IPS DF 19.7 (cell line): ENCODE measurements at regions not wholly inside any gene's neighbourhood (a gene's known extent, or its start where the extent isn't known, plus 50 kb on each side); places are given as distances from the start of the nearest gene placed in this dataset.

ENCODE experiments used
- DNase-seq: peaks from one replicate; pipeline ENCODE4 v3.0.0-alpha.2; 2013; ENCODE audit warnings: low read depth, low spot score

- no peak for DNase-seq
These were observed 158.5 kb upstream of the S100G start for GRCh38 chrX:16491461-16491860.

DNA sequence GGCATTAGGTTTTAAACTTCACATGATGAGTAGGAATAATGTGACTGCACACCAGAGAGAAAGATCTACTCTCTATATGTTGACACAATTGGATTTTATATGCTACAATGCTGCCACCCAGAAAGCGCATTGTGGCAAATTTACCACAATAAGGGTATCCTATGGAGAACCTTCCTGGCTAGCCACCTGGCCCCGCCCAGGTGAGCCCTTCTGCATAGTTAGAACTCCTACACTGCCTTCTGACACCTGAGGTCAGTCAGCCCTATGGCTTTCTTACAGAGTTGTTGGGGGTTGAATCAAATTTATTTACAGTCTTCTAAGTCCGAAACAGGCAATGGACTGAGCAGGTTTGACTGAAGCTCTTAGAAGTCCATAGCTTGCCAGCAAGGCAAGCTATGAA, 153.8 kb upstream of the S100G start:
- no peak for DNase-seq

GRCh38 chrX:16511796-16512776, 137.9 kb upstream of the S100G start:
- DNase-seq = no peak

DNA sequence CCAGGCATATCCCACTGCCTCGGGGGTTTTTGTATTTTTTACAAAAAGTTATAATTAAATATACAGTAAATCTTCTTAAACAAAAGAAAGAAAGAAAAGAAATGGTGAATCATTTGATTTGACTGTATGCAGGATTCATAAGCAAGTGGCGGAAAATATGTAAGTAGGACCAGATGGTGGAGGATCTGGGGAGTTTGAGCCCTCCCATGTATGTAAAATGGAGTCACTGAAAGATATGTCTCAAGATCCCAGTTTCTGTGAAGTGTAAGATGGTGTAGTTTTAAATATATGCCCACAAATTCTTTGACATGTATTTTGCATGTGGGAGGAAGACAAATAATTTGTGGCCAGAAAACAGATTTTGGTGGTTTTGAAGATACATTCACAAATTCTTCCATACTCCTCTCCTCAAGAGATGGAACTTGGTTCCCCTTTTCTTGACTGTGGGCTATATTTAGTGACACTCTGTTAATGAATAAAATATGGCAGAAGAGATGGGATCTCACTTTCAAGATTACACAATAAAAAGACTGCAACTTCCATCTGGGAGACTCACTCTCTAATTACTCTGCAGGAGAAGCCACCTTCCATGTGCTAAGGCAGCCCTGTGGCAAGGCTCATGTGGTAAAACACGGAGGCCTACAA, 133.6 kb upstream of the S100G start:
- DNase-seq = no peak

- DNase-seq = no peak
These were observed 132.8 kb upstream of the S100G start for GRCh38 chrX:16517039-16517605.

GRCh38 chrX:16518131-16518530, 131.8 kb upstream of the S100G start:
- DNase-seq = no peak

DNA sequence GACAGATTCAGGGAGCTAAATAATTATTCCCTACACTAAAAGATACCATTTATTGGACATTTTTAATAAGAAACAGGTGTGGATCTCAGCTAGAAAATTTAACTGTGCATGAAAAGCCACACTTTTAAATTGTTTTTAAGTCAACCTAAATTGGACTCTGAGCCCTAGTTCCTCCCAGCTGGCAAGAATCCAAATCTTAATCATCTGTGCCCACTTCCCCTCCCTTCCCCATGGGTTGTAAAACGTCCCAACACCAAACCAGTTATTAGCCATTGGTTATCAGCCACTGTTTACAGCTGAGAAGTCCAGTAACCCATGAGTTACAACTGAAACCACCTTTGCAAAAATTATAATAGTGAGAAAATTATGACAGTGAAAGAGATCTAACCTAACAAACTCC, 125.6 kb upstream of the S100G start:
- DNase-seq = no peak

GRCh38 chrX:16526003-16526402, 124.0 kb upstream of the S100G start:
- no peak for DNase-seq

GRCh38 chrX:16528620-16529019, 121.3 kb upstream of the S100G start:
- DNase-seq = no peak
